ENCODE measurements at regions not wholly inside any gene's neighbourhood (a gene's known extent, or its start where the extent isn't known, plus 50 kb on each side); places are given as distances from the start of the nearest gene placed in this dataset.

- intact Hi-C loops (cut with DNase I) = no loop called here
- 88 to 93% (median 91%) methylated on average over 2 of the region's 2 CpGs for WGBS, 4 donors
- H3K4me1 ChIP-seq (replicated peaks in 1 of 2) = peaks cover 0 to 6% of the 10 kb centered on the region in 2 donors
- H3K27me3 ChIP-seq = no peaks in the 10 kb centered on the region
- TF ChIP-seq, protein P1, sequence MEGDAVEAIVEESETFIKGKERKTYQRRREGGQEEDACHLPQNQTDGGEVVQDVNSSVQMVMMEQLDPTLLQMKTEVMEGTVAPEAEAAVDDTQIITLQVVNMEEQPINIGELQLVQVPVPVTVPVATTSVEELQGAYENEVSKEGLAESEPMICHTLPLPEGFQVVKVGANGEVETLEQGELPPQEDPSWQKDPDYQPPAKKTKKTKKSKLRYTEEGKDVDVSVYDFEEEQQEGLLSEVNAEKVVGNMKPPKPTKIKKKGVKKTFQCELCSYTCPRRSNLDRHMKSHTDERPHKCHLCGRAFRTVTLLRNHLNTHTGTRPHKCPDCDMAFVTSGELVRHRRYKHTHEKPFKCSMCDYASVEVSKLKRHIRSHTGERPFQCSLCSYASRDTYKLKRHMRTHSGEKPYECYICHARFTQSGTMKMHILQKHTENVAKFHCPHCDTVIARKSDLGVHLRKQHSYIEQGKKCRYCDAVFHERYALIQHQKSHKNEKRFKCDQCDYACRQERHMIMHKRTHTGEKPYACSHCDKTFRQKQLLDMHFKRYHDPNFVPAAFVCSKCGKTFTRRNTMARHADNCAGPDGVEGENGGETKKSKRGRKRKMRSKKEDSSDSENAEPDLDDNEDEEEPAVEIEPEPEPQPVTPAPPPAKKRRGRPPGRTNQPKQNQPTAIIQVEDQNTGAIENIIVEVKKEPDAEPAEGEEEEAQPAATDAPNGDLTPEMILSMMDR (IDR thresholded peaks at IDR 0.05) = no peak
- TF ChIP-seq POLR2A (IDR thresholded peaks at IDR 0.05) = no peak
- H3K27ac ChIP-seq = no peak overlapping the region
- no peak overlapping the region for H3K4me3 ChIP-seq
- no peaks in the 10 kb centered on the region for H3K36me3 ChIP-seq (replicated peaks in 1 of 2)
- DNase-seq = no peak
- H3K9me3 ChIP-seq (replicated peaks in 1 of 3) = no peaks in the 10 kb centered on the region
Observed at GRCh38 chr3:178397202-178397601, 139.0 kb upstream of the KCNMB2 start.

DNA sequence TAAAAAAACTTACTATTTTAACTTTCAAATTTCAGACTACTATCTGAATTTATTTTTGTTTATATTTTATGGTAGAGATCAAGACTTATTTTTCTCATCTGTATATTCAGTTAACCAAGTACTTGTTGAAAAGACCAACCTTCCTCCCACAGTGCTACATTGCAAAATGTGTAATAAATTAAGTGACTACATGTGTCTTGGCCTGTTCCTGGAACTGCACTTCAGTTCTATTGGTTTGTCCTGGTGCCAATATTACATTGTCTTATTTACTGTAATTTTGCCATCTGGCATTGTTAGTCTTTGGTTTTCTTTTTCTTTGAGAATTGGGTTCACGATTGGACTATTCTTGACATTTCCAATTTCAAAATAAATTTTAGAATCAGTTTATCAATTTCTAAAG is 138.4 kb upstream of the KCNMB2 start:
- 68 to 77% (median 74%) methylated on average over 1 of the region's 1 CpG for WGBS, 4 donors
- Histone ChIP-seq H3K36me3 (replicated peaks in 1 of 2) (no peaks in the 10 kb centered on the region), H3K9me3 (replicated peaks in 1 of 3) (no peaks in the 10 kb centered on the region), H3K27me3 (no peaks in the 10 kb centered on the region), H3K4me1 (replicated peaks in 1 of 2) (peaks cover 0 to 6% of the 10 kb centered on the region in 2 donors), H3K27ac (no peak overlapping the region), H3K4me3 (no peak overlapping the region)
- intact Hi-C loops (cut with DNase I) = no loop called here
- no peak for TF ChIP-seq POLR2A (IDR thresholded peaks at IDR 0.05)
- TF ChIP-seq, protein P1 (IDR thresholded peaks at IDR 0.05) = no peak
- DNase-seq = no peak

DNA sequence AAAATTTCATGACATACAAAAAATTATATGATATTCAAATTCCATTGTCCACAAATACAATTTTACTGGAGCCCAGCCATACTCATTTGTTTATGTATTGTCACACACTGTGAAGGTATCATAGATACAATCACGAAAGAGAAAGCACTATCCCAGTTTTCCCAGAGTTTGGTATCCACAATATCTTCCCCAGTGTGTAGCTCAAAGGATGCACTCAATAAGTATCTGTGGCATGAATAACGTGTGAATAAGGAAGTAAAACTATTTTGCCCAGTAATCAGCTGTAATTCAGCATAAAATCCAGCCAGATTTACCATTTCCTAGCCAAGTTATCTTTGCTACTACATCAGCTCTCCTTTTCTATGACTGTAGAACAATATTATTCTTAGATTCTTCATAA is 131.3 kb upstream of the KCNMB2 start:
- DNase-seq = no peak
- H3K27ac ChIP-seq = no peak overlapping the region
- 49 to 65% (median 57%) methylated on average over 2 of the region's 2 CpGs for WGBS, 4 donors
- no peaks in the 10 kb centered on the region for H3K27me3 ChIP-seq
- no peaks in the 10 kb centered on the region for H3K4me1 ChIP-seq (replicated peaks in 1 of 2)
- H3K9me3 ChIP-seq (replicated peaks in 1 of 3) = no peaks in the 10 kb centered on the region
- TF ChIP-seq POLR2A (IDR thresholded peaks at IDR 0.05) = no peak
- TF ChIP-seq, protein P1 (IDR thresholded peaks at IDR 0.05) = no peak
- no peaks in the 10 kb centered on the region for H3K36me3 ChIP-seq (replicated peaks in 1 of 2)
- no peak overlapping the region for H3K4me3 ChIP-seq
- intact Hi-C loops (cut with DNase I) = no loop called here

DNA sequence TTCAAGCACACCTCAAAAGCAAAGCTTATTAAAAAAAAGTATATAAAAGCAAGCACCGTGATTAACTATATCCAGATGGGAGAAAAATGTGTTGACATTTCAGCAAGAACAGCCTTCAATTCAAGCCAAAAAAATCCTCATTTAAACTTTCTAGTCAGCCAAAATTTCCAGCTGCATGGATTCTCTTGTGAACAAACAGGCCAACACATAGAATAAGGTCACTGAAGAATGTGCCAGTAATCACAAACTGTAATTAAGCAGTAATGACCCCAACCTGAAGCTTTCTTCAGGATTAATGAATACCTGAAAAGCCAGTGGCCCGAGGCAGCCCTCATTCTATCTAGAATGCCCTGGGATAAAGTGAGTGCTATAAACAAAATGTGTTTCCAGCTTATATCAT is 130.7 kb upstream of the KCNMB2 start:
- TF ChIP-seq, protein P1 (IDR thresholded peaks at IDR 0.05) = no peak
- TF ChIP-seq POLR2A (IDR thresholded peaks at IDR 0.05) = no peak
- H3K27ac ChIP-seq = no peak overlapping the region
- H3K36me3 ChIP-seq (replicated peaks in 1 of 2) = no peaks in the 10 kb centered on the region
- WGBS, 4 donors = 47 to 69% (median 56%) methylated on average over 2 of the region's 2 CpGs
- intact Hi-C loops (cut with DNase I) = no loop called here
- H3K27me3 ChIP-seq = no peaks in the 10 kb centered on the region
- no peak overlapping the region for H3K4me3 ChIP-seq
- H3K9me3 ChIP-seq (replicated peaks in 1 of 3) = no peaks in the 10 kb centered on the region
- no peaks in the 10 kb centered on the region for H3K4me1 ChIP-seq (replicated peaks in 1 of 2)
- DNase-seq = no peak

Data from adrenal gland (tissue), 9 donors.